ENCODE measurements at regions not wholly inside any gene's neighbourhood (a gene's known extent, or its start where the extent isn't known, plus 50 kb on each side); places are given as distances from the start of the nearest gene placed in this dataset.

GRCh38 chr3:193942516-193943055 is 193.4 kb upstream of the HES1 start (continued):
- TF ChIP-seq, protein P1, sequence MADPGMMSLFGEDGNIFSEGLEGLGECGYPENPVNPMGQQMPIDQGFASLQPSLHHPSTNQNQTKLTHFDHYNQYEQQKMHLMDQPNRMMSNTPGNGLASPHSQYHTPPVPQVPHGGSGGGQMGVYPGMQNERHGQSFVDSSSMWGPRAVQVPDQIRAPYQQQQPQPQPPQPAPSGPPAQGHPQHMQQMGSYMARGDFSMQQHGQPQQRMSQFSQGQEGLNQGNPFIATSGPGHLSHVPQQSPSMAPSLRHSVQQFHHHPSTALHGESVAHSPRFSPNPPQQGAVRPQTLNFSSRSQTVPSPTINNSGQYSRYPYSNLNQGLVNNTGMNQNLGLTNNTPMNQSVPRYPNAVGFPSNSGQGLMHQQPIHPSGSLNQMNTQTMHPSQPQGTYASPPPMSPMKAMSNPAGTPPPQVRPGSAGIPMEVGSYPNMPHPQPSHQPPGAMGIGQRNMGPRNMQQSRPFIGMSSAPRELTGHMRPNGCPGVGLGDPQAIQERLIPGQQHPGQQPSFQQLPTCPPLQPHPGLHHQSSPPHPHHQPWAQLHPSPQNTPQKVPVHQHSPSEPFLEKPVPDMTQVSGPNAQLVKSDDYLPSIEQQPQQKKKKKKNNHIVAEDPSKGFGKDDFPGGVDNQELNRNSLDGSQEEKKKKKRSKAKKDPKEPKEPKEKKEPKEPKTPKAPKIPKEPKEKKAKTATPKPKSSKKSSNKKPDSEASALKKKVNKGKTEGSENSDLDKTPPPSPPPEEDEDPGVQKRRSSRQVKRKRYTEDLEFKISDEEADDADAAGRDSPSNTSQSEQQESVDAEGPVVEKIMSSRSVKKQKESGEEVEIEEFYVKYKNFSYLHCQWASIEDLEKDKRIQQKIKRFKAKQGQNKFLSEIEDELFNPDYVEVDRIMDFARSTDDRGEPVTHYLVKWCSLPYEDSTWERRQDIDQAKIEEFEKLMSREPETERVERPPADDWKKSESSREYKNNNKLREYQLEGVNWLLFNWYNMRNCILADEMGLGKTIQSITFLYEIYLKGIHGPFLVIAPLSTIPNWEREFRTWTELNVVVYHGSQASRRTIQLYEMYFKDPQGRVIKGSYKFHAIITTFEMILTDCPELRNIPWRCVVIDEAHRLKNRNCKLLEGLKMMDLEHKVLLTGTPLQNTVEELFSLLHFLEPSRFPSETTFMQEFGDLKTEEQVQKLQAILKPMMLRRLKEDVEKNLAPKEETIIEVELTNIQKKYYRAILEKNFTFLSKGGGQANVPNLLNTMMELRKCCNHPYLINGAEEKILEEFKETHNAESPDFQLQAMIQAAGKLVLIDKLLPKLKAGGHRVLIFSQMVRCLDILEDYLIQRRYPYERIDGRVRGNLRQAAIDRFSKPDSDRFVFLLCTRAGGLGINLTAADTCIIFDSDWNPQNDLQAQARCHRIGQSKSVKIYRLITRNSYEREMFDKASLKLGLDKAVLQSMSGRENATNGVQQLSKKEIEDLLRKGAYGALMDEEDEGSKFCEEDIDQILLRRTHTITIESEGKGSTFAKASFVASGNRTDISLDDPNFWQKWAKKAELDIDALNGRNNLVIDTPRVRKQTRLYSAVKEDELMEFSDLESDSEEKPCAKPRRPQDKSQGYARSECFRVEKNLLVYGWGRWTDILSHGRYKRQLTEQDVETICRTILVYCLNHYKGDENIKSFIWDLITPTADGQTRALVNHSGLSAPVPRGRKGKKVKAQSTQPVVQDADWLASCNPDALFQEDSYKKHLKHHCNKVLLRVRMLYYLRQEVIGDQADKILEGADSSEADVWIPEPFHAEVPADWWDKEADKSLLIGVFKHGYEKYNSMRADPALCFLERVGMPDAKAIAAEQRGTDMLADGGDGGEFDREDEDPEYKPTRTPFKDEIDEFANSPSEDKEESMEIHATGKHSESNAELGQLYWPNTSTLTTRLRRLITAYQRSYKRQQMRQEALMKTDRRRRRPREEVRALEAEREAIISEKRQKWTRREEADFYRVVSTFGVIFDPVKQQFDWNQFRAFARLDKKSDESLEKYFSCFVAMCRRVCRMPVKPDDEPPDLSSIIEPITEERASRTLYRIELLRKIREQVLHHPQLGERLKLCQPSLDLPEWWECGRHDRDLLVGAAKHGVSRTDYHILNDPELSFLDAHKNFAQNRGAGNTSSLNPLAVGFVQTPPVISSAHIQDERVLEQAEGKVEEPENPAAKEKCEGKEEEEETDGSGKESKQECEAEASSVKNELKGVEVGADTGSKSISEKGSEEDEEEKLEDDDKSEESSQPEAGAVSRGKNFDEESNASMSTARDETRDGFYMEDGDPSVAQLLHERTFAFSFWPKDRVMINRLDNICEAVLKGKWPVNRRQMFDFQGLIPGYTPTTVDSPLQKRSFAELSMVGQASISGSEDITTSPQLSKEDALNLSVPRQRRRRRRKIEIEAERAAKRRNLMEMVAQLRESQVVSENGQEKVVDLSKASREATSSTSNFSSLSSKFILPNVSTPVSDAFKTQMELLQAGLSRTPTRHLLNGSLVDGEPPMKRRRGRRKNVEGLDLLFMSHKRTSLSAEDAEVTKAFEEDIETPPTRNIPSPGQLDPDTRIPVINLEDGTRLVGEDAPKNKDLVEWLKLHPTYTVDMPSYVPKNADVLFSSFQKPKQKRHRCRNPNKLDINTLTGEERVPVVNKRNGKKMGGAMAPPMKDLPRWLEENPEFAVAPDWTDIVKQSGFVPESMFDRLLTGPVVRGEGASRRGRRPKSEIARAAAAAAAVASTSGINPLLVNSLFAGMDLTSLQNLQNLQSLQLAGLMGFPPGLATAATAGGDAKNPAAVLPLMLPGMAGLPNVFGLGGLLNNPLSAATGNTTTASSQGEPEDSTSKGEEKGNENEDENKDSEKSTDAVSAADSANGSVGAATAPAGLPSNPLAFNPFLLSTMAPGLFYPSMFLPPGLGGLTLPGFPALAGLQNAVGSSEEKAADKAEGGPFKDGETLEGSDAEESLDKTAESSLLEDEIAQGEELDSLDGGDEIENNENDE (IDR thresholded peaks at IDR 0.05; ENCODE audit: insufficient replicate concordance, low read length), result no peak
- TF ChIP-seq EGR1 (IDR thresholded peaks at IDR 0.05; ENCODE audit: borderline replicate concordance, low read depth, low read length) (no peak), SIN3A (conservative IDR thresholded peaks at IDR 0.05 in 1 of 2, IDR thresholded peaks at IDR 0.05 in 1 of 2; ENCODE audit: low read depth in 1 of 2, low read length in 2 of 2) (no peak), USF2 (IDR thresholded peaks at IDR 0.05; ENCODE audit: low read length) (no peak), TCF12 (IDR thresholded peaks at IDR 0.05; ENCODE audit: low read depth, low read length) (no peak), POLR2AphosphoS5 (IDR thresholded peaks at IDR 0.05; ENCODE audit: low read depth, low read length) (no peak), RNF2 (IDR thresholded peaks at IDR 0.05; ENCODE audit: borderline replicate concordance, low read depth, low read length, missing control alignments, poor library complexity, severe bottlenecking) (no peak)

All from H1 (cell line).